ENCODE measurements at regions not wholly inside any gene's neighbourhood (a gene's known extent, or its start where the extent isn't known, plus 50 kb on each side); places are given as distances from the start of the nearest gene placed in this dataset.

DNA sequence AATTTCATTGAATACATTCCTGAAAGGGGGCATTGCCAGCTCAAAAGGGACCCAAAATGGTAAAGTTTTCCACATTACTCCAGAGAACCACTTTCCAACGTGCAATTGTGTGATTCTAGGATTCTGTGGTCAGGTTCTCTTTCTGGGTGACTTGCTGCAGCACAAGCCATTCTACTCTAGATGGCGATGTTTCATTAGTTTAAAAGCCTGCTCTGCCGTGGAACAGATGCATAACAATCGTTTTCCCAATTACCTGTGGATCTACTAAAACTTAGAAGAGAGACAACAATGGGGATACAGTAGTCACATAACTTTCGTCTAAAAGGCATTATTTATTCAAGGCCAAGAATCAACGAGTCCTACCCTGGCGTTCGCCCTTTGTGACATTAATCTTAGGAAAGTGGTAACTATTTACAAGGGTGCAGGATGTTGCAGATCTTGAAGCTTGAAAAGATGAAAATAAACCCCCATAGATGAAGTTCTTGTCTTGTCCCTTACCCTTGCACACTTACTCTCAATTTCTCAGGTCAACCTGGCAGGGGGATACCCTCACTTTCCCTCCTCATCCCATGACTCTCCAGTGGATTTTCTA, 400.9 kb downstream of the SNAPC1 start:
- DNase-seq = peak; percentile 46

DNA sequence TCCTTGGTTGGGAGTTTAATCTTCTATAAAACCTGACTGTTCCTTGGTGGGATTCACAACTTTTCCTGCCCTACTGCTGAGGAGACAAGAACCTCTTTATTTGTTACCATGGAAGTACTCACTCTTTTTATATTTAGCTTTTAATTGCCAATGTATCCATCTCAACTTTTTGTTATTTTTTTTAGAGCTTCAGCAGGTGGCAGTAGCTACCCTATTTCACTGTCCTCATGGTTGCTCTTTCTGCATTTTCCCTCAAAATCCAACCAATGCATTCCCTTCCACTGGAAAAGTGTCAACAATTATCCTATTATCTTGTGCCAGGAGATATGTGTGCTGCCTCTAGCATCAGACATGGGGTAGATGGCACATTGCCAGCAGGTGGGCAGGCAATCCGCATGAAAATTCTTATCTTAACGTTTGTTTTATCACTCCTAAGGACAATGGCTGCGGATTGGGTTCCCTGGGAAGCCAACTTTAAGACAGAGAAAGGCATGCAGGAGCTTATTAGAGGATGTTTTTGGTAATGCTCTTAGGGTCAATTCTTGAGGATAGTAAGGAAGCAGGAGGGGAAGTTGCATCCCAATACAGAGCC, 406.4 kb downstream of the SNAPC1 start:
- DNase-seq = peak; percentile 79

DNA sequence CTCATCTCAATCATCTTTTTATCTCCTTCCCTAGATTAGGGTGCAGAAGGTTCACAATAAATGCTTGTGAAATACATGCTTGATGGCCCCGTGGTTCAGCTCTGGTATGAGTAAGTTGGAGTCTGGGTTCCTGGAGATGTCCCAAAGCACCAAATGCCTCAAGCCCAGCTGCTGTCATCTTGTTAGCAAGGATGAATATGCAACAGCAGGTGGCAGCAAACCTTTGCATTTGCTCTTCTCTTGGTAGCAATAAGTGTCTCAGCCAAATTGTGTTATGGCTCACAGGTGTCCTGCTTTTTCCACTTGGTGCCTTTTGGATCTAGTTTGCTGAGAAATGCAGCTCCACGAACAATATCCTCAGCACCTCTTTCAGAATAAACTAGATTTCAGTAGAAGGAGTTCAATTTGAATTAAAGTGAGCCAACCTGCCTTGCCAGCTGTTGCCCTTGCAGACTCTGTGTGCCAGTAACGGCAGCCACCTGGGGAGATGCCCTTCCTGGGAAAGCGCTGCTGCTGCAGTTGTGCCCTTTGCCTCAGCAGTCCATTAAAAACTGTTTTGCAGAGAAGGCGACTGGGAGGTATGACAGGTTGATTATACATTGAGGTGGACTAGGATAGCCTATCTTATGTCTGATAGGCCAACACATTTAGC, 417.3 kb downstream of the SNAPC1 start:
- peak; percentile 74 for DNase-seq

DNA sequence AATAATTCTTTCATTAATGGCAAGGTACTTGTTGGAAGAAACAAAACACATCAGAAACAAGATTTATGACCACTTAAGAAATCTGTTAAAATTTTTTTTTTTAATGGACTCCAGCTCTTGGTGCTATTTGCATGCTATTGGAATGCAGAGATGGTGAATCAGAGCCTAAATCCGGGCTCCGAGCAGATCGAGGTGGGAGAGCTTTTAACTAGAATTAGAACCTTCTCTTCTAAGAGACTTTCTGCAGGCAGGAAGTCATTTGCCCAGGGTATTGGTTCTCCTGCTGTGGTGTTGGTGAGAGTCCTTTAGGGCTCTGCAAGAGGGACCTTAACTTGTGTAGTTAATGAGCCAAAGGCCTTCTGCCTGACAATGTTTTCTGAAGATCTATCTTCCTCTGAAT, 419.4 kb downstream of the SNAPC1 start:
- DNase-seq = no peak

DNA sequence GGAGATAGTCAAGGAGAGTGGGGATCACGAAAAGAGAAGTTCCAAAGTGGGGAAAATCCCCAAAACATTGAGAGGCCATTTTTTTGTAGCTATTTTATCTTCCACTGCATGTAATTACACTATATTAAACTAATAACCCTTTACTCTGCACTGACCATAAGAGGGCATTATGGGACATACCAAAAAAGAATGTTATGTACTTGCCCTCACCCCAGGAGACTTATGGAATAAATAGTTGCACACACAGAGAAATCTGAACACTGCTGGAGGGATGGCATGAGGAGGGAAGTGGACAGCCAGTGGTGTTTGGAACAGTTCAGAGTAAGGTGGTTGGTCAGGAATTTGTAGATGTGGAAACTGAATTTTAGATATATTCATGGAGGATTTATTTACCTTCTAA, 422.9 kb downstream of the SNAPC1 start:
- DNase-seq = peak; percentile 3

DNA sequence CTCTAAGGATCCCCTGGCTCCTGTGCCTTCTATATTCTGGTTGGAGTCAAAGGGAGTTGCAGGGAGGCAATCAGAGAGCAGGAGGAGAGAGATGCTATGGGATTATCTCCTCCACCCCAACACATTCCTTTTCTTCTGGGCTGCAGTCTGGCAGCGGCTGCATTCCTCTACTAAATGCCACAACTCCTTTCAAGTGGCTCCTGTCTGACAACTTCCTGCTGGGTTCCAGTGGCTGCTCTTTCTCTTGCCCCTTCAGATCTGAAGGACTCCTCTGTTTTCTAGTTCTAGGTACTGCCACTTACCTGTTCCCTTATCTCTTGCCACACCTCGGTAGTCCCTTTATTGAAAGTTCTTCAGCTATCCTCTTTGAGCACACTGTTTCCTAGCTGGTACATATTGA, 425.0 kb downstream of the SNAPC1 start:
- no peak for DNase-seq

DNA sequence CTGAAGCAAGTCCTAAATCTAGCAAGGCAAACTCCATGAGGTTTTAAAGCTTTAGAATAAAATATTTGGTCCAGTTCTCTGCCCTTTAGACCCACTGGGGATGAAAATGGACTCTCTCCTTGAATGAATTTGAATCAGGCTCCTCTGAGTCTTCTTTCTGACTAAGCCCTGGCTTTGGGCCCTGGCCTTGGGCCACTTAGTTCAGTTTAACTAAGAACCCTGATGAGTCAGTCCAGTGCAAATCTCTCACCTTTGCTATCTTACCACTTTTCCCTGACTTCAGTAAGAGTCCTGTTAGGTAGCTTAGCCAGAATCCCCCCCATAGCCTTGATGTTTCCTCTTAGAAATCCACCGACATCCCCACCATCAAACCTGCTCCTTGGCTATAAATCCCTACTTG, 427.5 kb downstream of the SNAPC1 start:
- no peak for DNase-seq

DNA sequence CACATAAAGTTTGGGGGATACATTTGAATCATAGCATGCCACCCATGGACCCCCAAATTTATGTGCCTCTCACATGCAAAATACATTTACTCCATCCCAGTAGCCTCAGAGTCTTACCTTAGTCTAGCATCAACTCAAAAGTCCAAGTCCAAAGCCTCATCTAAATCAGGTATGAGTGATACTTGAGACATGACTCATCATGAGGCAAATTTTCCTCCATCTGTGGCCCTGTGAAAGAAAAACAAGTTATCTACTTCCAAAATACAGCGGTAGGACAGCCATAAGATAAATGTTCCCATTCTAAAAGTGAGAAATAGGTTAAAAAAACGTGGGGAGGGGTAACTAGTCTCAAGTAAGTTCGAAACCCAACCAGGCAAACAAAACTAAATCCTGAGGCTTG, 444.2 kb downstream of the SNAPC1 start:
- no peak for DNase-seq

DNA sequence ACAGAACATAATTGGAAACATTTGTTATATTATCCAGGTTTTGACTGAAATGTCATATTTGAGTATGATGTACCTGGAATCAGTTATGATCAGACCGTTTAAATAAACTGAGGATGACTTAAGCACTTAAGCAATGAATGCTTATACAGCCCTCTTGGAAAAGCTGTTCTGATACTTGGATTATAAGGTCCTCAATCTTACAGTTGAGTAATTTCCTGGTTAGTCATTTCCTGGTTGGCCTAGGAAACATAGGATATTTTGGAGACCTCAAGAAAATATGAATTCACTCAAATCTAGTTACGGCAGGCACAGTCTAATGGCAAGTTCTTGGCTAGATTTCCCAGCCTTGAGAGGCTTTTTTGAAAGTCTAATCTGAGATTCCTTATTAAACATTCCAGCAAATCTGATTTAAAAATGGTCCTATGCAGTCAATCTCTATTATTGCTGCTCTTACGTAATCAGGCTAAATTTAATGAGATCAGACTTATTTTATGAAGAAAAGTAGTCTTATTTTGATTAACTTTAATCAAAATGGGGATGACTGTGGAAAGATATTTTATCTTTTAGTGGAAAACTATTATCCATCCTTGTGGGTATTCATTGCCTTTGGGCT, 447.2 kb downstream of the SNAPC1 start:
- no peak for DNase-seq

DNA sequence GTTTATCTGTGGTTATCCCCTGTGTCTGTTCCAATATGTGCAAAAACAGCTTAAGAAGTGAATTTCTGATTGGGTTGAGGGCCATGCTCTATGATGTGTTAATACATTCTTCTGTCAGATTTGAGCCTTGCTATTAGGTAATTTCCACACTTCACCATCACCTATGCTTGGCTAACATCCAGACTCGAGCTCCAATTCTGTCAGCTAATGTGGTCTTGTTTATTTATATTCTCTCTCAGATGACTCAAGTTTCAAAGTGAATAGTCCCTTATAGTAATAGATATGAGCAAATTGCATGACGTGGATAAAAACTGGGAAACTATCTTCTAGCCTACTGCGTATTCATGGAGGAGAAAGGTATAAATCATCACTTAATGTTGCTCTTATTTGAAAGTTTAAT, 451.3 kb downstream of the SNAPC1 start:
- no peak for DNase-seq

DNA sequence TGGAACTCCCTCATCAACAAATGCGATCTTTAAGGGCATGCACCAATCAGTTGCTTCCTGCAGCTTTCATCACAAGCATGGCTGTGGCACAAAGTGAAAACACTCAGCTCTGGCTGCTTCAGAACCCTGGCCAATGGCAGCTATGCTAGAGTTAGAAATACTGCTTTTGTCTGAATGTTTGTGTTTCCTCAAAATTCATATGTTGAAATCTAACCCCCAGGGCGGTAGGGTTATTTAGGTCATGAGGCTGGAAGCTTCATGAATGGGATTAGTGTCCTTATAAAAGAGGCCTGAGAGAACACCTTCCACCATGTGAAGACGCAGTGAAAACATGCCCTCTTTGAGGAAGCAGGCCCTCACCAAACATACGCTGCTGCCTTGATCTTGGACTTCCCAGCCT, 453.9 kb downstream of the SNAPC1 start:
- no peak for DNase-seq

DNA sequence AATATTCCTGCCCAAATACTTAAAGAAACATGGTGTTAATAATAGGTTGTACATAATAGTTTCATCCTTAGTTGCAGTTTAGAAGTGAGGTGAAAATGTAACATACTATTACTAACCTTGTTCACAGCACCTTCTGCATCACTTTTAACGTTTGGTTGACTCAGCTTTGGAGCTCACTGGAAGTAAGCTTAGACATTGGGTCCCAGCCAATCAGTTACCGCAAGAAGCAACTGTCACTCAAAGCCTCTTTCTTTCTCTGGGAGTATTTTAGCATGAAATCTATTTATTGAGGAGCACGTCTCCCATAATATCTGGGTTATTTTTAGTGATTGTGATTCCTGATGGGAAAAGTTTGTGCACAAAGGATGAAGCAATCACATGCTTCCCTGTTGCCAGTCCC, 472.6 kb downstream of the SNAPC1 start:
- DNase-seq = no peak

DNA sequence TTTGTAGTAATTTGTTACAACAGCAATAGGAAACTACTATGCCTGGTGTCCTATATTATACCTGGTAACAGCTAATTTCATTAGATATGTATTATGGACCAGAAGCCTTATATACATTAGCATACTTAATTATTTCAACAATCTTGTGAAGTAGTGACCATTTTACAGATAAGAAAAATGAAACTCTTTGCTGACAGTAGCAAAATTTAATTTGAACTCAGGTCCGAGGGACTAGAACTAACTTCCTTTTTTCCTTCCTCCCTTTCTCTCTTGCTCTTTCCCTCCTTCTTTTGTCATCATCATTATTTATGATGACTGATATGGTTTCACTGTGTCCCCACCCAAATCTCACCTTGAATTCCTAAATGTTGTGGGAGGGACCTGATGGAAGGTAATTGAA, 482.0 kb downstream of the SNAPC1 start:
- no peak for DNase-seq

DNA sequence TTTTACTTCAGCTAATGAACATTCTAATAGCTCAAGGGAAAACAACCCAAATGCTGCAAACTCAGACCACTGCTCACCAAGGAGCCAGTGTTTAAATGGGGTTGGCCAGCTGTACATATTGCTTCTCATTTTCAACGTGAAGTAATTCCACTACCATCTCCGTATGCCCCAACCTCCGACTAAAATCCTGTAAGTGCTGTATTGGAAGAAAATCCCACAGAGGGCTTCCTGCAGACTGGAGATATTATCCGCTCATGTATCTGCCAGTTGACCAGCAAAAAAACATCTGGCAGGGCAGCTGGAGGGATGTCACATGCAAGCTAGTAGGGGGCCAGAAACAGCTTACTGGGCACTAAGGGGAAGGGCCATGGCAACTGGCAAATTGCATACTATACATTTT, 485.0 kb downstream of the SNAPC1 start:
- no peak for DNase-seq

DNA sequence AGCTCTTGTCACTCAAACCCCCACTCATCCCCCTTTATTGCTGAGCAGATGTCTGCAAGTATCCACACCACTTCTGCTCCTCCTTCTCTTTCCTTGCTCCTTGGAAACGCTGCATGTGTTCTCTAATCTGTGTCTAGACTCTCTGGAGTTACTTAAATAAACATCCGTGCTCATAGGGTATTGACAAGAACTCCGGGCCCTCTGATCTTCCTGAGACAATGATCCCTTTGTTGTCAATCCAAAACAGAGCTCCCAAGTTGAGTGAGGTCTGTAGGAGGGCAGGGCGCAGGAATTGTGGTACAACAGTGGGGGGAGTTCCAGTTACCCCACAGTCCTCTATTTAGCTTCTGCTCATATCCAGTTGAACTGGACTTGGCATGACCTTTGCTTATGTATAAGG, 489.0 kb downstream of the SNAPC1 start:
- no peak for DNase-seq

DNA sequence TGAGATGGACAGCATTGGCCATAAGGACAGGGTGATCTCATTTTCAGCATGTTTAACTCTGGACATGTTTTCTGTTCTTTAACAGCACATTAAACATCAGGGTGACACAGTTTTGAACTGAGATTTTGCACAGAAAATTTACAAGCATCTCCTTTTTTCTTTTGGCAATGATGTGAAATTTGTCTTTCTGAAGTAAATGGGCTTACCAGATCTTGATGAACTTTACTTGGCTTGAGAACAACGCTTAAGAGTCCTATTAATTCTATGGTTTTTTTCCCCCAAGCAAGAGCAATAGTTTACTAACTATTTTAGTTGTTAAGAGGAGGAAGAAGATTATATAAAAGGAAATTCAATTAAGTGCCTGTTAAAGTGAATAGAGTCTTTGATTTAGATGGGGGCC, 491.0 kb downstream of the SNAPC1 start:
- DNase-seq = no peak

DNA sequence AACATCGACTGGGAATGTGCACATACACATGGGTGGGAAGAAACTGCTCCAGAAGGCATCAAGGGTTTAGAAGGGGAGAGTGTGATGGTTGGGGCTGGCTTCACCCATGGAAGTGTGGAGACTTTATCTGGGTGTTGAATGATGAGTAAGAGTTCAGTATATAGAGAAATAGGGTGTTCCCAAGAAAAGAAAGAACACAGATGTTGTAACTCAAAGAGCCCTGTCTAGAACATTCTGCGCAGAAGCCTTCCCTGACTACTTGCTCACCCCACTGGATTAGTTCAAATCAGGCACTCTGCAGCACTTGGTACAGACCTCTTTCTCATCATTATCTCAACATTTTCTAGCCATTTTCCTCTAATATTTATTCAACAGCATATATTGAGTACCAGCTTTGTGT, 491.7 kb downstream of the SNAPC1 start:
- DNase-seq = no peak

DNA sequence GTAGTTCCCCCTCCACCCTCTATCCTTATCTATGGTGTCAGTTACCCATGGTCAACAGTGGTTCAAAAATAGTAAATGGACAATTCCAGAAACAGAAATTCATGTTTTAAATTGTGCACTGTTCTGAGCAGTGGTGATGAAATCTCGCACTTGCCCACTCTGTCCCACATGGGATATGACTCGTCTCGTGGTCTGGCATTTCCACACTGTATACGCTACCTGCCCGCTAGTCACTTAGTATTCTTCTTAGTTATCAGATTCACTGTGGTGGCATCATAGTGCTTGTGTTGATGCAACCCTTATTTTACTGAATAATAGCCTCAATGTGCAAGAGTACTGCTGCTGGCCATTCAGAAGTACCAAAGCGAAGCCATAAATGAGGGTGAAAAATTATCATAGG, 507.0 kb downstream of the SNAPC1 start:
- DNase-seq = no peak

DNA sequence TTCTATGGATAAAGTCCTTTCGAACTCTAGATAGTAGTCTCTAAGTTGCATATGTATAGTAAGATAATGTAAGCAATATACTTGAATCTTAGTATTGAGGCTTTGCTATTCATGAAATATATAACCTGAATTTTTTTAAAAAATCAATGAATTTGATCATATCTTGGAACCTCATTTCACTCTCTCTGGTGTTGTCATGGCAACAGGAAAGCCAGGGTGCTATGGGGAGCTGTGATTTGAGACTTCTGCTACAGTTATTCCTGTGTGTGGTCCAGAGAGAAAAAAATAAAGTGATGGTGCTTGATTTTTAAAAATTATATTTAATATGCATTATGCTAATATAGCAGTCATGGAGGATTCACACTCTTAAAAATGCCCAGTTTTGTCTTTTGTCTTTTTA, 508.0 kb downstream of the SNAPC1 start:
- DNase-seq = no peak

DNA sequence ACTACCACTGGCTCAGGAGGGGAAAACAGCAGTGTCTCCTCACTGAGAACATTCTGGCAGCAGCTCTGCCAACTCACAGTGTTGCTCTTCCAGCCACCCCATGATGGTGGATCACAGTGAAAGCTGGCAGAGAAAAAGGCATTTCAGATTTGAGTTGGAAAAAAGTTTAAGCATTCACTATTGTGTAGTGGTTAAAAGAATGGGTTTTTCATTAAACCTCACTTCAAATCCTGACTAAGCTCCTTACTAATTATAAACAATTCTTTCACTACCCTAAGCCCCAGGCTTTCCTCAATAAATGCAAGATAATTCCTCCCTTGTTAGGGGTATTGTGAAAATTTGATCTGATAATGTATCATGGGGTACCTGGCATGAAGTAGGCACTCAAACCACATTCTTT, 518.1 kb downstream of the SNAPC1 start:
- no peak for DNase-seq

DNA sequence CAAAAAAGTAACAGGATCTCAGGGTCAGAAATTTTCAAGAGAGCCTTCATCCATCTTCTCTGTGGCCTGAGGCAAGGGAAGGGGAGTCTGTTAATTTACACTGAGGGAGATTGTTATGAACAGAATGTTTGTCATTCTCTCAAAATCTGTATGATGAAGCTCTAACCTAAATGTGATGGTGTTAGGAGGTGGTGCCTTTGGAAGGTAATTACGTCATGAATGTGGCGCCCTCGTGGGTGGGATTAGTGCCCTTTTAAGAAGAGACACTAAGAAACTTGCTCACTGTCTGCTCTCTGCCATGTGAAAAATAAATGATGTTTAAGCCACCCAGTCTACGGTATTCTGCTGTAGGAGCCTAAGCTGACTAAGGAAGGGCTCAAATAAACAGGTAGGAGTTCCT, 521.6 kb downstream of the SNAPC1 start:
- no peak for DNase-seq

DNA sequence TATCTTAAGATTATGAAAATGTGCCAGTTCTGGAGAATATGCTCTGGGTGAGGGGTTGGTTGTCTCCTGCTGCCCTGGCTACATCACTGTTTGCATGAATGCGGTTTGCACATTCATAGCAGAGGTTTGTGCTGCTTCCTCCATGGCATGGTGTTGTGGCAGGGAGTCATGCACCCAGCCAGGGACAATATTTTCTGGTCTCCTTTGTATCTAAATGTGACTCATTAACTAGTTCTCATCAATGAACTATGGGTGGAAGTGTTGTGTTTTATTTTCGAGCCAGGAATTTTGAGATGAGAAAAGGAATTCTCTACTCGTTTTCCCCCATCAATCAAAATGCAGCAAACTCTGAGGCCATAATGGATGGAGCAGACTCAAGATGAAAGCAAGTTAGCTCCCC, 527.3 kb downstream of the SNAPC1 start:
- DNase-seq = no peak

DNA sequence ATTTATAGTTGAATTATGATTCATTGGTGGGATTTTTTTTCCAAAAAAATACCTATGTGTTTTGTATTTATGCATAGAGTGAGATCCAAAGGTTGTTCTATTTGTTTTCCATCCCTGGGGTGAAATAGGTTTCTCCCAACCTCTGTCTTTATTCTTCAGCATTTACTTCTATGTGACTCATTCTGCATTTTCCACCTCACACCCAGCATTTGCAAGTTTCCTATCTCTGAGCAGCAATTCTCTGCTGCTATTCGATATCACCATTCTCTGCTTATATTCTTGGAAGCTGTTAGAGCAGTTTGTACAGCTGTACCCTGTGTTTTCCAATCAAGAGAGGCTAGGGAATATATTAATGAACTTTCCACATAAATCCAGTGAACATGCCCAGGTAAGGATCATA, 538.9 kb downstream of the SNAPC1 start:
- no peak for DNase-seq

DNA sequence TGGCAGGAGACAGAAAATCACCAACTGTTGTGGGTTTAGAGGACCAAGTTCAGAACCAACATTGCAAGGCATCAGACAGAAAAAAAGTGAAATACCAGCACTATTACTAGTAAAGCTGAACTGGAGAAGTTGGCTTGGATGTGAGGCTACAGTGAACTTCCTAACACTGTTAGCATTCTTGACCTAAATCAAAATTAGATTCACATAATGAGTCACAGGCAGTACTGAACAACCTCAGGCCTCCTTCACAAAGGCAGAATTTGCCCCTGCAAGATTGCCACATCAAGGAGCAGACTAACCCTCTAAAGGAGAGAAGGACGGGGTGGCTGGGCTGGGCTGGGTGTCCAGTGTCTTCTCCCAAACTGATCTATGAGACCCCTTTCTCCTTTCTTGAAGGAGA, 539.7 kb downstream of the SNAPC1 start:
- no peak for DNase-seq

DNA sequence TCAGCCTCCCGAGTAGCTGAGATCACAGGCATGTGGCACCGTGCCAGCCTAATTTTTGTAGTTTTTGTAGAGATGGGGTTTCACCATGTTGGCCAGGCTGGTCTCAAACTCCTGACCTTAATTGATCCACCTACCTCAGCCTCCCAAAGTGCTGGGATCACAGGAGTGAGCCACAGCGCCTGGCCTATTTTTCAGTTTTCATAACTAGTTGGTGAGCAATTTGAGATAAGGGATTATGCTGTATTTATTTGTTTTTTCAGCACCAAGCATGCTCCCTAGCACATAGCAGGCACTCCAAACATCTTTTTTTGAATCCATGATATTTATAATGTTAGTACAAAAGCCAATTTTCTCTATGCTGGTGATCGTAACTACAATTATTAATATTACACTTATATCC, 541.2 kb downstream of the SNAPC1 start:
- DNase-seq = no peak

Data from NCI-H146 (cell line).